Myocyte (in vitro differentiated cells): ENCODE measurements at regions not wholly inside any gene's neighbourhood (a gene's known extent, or its start where the extent isn't known, plus 50 kb on each side); places are given as distances from the start of the nearest gene placed in this dataset.

Source experiments
- DNase-seq: peaks from one replicate; pipeline ENCODE4 v3.0.0-alpha.2; 2012; ENCODE audit warnings: low read depth

- DNase-seq, result no peak
These were observed 156.5 kb downstream of the SP3 start for GRCh38 chr2:173808718-173809117.

GRCh38 chr2:173812321-173812720 lies 152.9 kb downstream of the SP3 start:
- DNase-seq, result no peak

GRCh38 chr2:173814306-173814705 lies 150.9 kb downstream of the SP3 start:
- no peak for DNase-seq

- DNase-seq, result no peak
These were observed 149.4 kb downstream of the SP3 start for GRCh38 chr2:173815772-173816171.

- no peak for DNase-seq
These were observed 147.6 kb downstream of the SP3 start for GRCh38 chr2:173817582-173817981.

- DNase-seq, result no peak
These were observed 146.9 kb downstream of the SP3 start for GRCh38 chr2:173818285-173818684.

GRCh38 chr2:173819852-173820251 lies 145.3 kb downstream of the SP3 start:
- no peak for DNase-seq

GRCh38 chr2:173821451-173821850 lies 143.7 kb downstream of the SP3 start:
- no peak for DNase-seq

GRCh38 chr2:173822889-173823542 lies 142.2 kb downstream of the SP3 start:
- DNase-seq, result no peak

- DNase-seq, result no peak
These were observed 141.6 kb downstream of the SP3 start for GRCh38 chr2:173823543-173823939.

GRCh38 chr2:173828189-173829142 lies 136.7 kb downstream of the SP3 start:
- DNase-seq, result no peak

- DNase-seq, result no peak
These were observed 135.4 kb downstream of the SP3 start for GRCh38 chr2:173829727-173830126.

- no peak for DNase-seq
These were observed 135.0 kb downstream of the SP3 start for GRCh38 chr2:173830170-173830569.

GRCh38 chr2:173831312-173832229 lies 133.6 kb downstream of the SP3 start:
- peak; percentile 31 for DNase-seq

GRCh38 chr2:173834141-173834540 lies 131.0 kb downstream of the SP3 start:
- no peak for DNase-seq

- no peak for DNase-seq
These were observed 129.4 kb downstream of the SP3 start for GRCh38 chr2:173835726-173836125.

- no peak for DNase-seq
These were observed 124.1 kb downstream of the SP3 start for GRCh38 chr2:173841110-173841509.

GRCh38 chr2:173843526-173843925 lies 121.6 kb downstream of the SP3 start:
- DNase-seq, result no peak

- peak; percentile 62 for DNase-seq
These were observed 114.0 kb downstream of the SP3 start for GRCh38 chr2:173851141-173851641.

- no peak for DNase-seq
These were observed 111.0 kb downstream of the SP3 start for GRCh38 chr2:173854141-173854540.

- peak; percentile 92 for DNase-seq
These were observed 110.3 kb downstream of the SP3 start for GRCh38 chr2:173854840-173855239.
